ENCODE measurements at regions not wholly inside any gene's neighbourhood (a gene's known extent, or its start where the extent isn't known, plus 50 kb on each side); places are given as distances from the start of the nearest gene placed in this dataset.

GRCh38 chr22:22974156-22974555 is 86.5 kb downstream of the IGLL5 start:
- H3K4me2 ChIP-seq (ENCODE audit: low read depth, low read length, poor library complexity, severe bottlenecking) = no peak overlapping the region

GRCh38 chr22:22974795-22975580 is 87.4 kb downstream of the IGLL5 start:
- Histone ChIP-seq H3F3A (ENCODE audit: low read depth) (no peaks in the 10 kb centered on the region), H3K9me3 (ENCODE audit: insufficient read depth, low read depth, low read length) (no peaks in the 10 kb centered on the region), H3K9ac (ENCODE audit: low read depth, low read length, poor library complexity, severe bottlenecking) (no peak overlapping the region), H3K27me3 (ENCODE audit: insufficient read depth, low read length, poor library complexity, severe bottlenecking) (no peaks in the 10 kb centered on the region), H3K9me2 (replicated peaks; ENCODE audit: low read depth, low read length) (no peaks in the 10 kb centered on the region), H4K20me1 (ENCODE audit: insufficient read depth, low read length, poor library complexity, severe bottlenecking) (no peaks in the 10 kb centered on the region), H3K4me1 (ENCODE audit: insufficient read depth, low read length, poor library complexity, severe bottlenecking) (no peaks in the 10 kb centered on the region), H3K4me3 (ENCODE audit: low read length, poor library complexity, severe bottlenecking) (no peak overlapping the region), H3K79me2 (ENCODE audit: insufficient read depth, low read length) (no peaks in the 10 kb centered on the region), H2AFZ (ENCODE audit: low read length) (no peak overlapping the region), H3K36me3 (ENCODE audit: insufficient read depth, low read length) (no peaks in the 10 kb centered on the region), H3K4me2 (ENCODE audit: low read depth, low read length, poor library complexity, severe bottlenecking) (no peak overlapping the region)
- TF ChIP-seq CTCF (conservative IDR thresholded peaks at IDR 0.05; ENCODE audit: low read length) = no peak
- TF ChIP-seq EZH2phosphoT487 (IDR thresholded peaks at IDR 0.05; ENCODE audit: borderline replicate concordance) = no peak

More at GRCh38 chr22:22974156-22974555, 86.5 kb downstream of the IGLL5 start:
- H3K4me1 ChIP-seq (ENCODE audit: insufficient read depth, low read length, poor library complexity, severe bottlenecking) = no peaks in the 10 kb centered on the region
- no peaks in the 10 kb centered on the region for H3K79me2 ChIP-seq (ENCODE audit: insufficient read depth, low read length)
- no peaks in the 10 kb centered on the region for H3F3A ChIP-seq (ENCODE audit: low read depth)
- no peaks in the 10 kb centered on the region for H4K20me1 ChIP-seq (ENCODE audit: insufficient read depth, low read length, poor library complexity, severe bottlenecking)
- no peaks in the 10 kb centered on the region for H3K9me3 ChIP-seq (ENCODE audit: insufficient read depth, low read depth, low read length)
- TF ChIP-seq EZH2phosphoT487 (IDR thresholded peaks at IDR 0.05; ENCODE audit: borderline replicate concordance) (no peak), CTCF (conservative IDR thresholded peaks at IDR 0.05; ENCODE audit: low read length) (no peak)
- no peaks in the 10 kb centered on the region for H3K27me3 ChIP-seq (ENCODE audit: insufficient read depth, low read length, poor library complexity, severe bottlenecking)
- no peak overlapping the region for H3K4me3 ChIP-seq (ENCODE audit: low read length, poor library complexity, severe bottlenecking)
- H3K36me3 ChIP-seq (ENCODE audit: insufficient read depth, low read length) = no peaks in the 10 kb centered on the region
- no peak overlapping the region for H2AFZ ChIP-seq (ENCODE audit: low read length)
- H3K9ac ChIP-seq (ENCODE audit: low read depth, low read length, poor library complexity, severe bottlenecking) = no peak overlapping the region
- no peaks in the 10 kb centered on the region for H3K9me2 ChIP-seq (replicated peaks; ENCODE audit: low read depth, low read length)

GRCh38 chr22:22976033-22976922 is 88.7 kb downstream of the IGLL5 start:
- no peak overlapping the region for H3K9ac ChIP-seq (ENCODE audit: low read depth, low read length, poor library complexity, severe bottlenecking)
- no peaks in the 10 kb centered on the region for H3K79me2 ChIP-seq (ENCODE audit: insufficient read depth, low read length)
- no peak overlapping the region for H3K4me3 ChIP-seq (ENCODE audit: low read length, poor library complexity, severe bottlenecking)
- H2AFZ ChIP-seq (ENCODE audit: low read length) = no peak overlapping the region
- no peak overlapping the region for H3K4me2 ChIP-seq (ENCODE audit: low read depth, low read length, poor library complexity, severe bottlenecking)
- no peaks in the 10 kb centered on the region for H3F3A ChIP-seq (ENCODE audit: low read depth)
- no peaks in the 10 kb centered on the region for H3K9me3 ChIP-seq (ENCODE audit: insufficient read depth, low read depth, low read length)
- H3K27me3 ChIP-seq (ENCODE audit: insufficient read depth, low read length, poor library complexity, severe bottlenecking) = no peaks in the 10 kb centered on the region
- H3K9me2 ChIP-seq (replicated peaks; ENCODE audit: low read depth, low read length) = no peaks in the 10 kb centered on the region
- H3K36me3 ChIP-seq (ENCODE audit: insufficient read depth, low read length) = no peaks in the 10 kb centered on the region
- TF ChIP-seq CTCF (conservative IDR thresholded peaks at IDR 0.05; ENCODE audit: low read length) (no peak), EZH2phosphoT487 (IDR thresholded peaks at IDR 0.05; ENCODE audit: borderline replicate concordance) (no peak)
- no peaks in the 10 kb centered on the region for H4K20me1 ChIP-seq (ENCODE audit: insufficient read depth, low read length, poor library complexity, severe bottlenecking)
- H3K4me1 ChIP-seq (ENCODE audit: insufficient read depth, low read length, poor library complexity, severe bottlenecking) = no peaks in the 10 kb centered on the region
